Small intestine (tissue), 7 donors: ENCODE measurements at regions not wholly inside any gene's neighbourhood (a gene's known extent, or its start where the extent isn't known, plus 50 kb on each side); places are given as distances from the start of the nearest gene placed in this dataset.

ENCODE experiments used
- DNase-seq, 2 donors: peaks; one replicate each; pipeline versions ENCODE4 v3.0.0 to v3.0.0-alpha.2; 2013
- FAIRE-seq: peaks from 2 replicates; lab custom pipeline; 2012; peaks lifted over from hg19 to GRCh38; lab: Jason Lieb, UNC
- H3K27ac ChIP-seq, 3 donors: one replicate each; pipeline ENCODE4 v1.5.1; 2013; ENCODE audit warnings: low read length in 2 of 3, mild to moderate bottlenecking in 2 of 3, control low read depth in 1 of 3, inconsistent platforms in 1 of 3, low read depth in 1 of 3, moderate library complexity in 1 of 3
- H3K27me3 ChIP-seq, 3 donors: one replicate each; pipeline ENCODE4 v1.6.1; 2013; ENCODE audit warnings: low read length in 3 of 3, inconsistent platforms in 1 of 3; ENCODE audit not compliant: control insufficient read depth in 3 of 3, insufficient read depth in 3 of 3
- H3K36me3 ChIP-seq, 3 donors: one replicate each; pipeline ENCODE4 v1.6.1; 2013; ENCODE audit warnings: low read length in 3 of 3, inconsistent platforms in 1 of 3, low read depth in 1 of 3, mild to moderate bottlenecking in 1 of 3, moderate library complexity in 1 of 3; ENCODE audit not compliant: control insufficient read depth in 3 of 3, insufficient read depth in 2 of 3
- H3K4me1 ChIP-seq, 3 donors: one replicate each; pipeline ENCODE4 v1.6.1; 2013; ENCODE audit warnings: low read length in 2 of 3, inconsistent platforms in 1 of 3, low read depth in 1 of 3, mild to moderate bottlenecking in 1 of 3, moderate library complexity in 1 of 3; ENCODE audit not compliant: control insufficient read depth in 3 of 3, insufficient read depth in 2 of 3
- H3K4me3 ChIP-seq, 3 donors: one replicate each; pipeline ENCODE4 v1.5.1; 2013; ENCODE audit warnings: low read length in 3 of 3, control low read depth in 1 of 3, inconsistent platforms in 1 of 3, low read depth in 1 of 3, mild to moderate bottlenecking in 1 of 3, moderate library complexity in 1 of 3
- H3K9me3 ChIP-seq, 2 donors: one replicate each; pipeline ENCODE4 v1.6.1; 2013; ENCODE audit warnings: low read depth in 1 of 2, low read length in 1 of 2; ENCODE audit not compliant: control insufficient read depth in 2 of 2, insufficient read depth in 1 of 2
- WGBS, 3 donors: extraction: QIAGEN DNeasy Blood & Tissue Kit; methylation state at CpG; one replicate each; pipeline ENCODE4 v1.1.7; 2013; 5-methylcytosine and 5-hydroxymethylcytosine counted together
- donor health status: healthy with polysubstance abuse.
- donor health status: control.
- donor health status: control.
- donor health status: Bipolar disorder and iron deficiency.
- donor health status: healthy.

GRCh38 chr20:22890594-22891300, 144.4 kb upstream of the SSTR4 start:
- DNase-seq (no peak), FAIRE-seq (no peak)
- Histone ChIP-seq H3K4me3 (no peak overlapping the region), H3K27me3 (no peaks in the 10 kb centered on the region), H3K36me3 (no peaks in the 10 kb centered on the region), H3K27ac (no peak overlapping the region), H3K4me1 (no peaks in the 10 kb centered on the region), H3K9me3 (no peaks in the 10 kb centered on the region)
- WGBS, 3 donors, result 78 to 80% (median 79%) methylated on average over 5 of the region's 5 CpGs

GRCh38 chr20:22901164-22901563, 133.9 kb upstream of the SSTR4 start:
- FAIRE-seq (no peak), DNase-seq (no peak)
- Histone ChIP-seq H3K27ac (no peak overlapping the region), H3K9me3 (no peaks in the 10 kb centered on the region), H3K27me3 (no peaks in the 10 kb centered on the region), H3K4me1 (no peaks in the 10 kb centered on the region), H3K36me3 (no peaks in the 10 kb centered on the region), H3K4me3 (no peak overlapping the region)

GRCh38 chr20:22901921-22902320, 133.2 kb upstream of the SSTR4 start:
- WGBS, 3 donors, result 51 to 70% (median 54%) methylated on average over 2 of the region's 2 CpGs
- H3K27ac ChIP-seq, result no peak overlapping the region
- no peaks in the 10 kb centered on the region for H3K4me1 ChIP-seq
- DNase-seq (no peak), FAIRE-seq (no peak)
- no peaks in the 10 kb centered on the region for H3K9me3 ChIP-seq
- H3K4me3 ChIP-seq, result no peak overlapping the region
- H3K36me3 ChIP-seq, result no peaks in the 10 kb centered on the region
- no peaks in the 10 kb centered on the region for H3K27me3 ChIP-seq

GRCh38 chr20:22904386-22904785, 130.7 kb upstream of the SSTR4 start:
- Histone ChIP-seq H3K27ac (no peak overlapping the region), H3K27me3 (no peaks in the 10 kb centered on the region), H3K4me1 (no peaks in the 10 kb centered on the region), H3K9me3 (no peaks in the 10 kb centered on the region), H3K4me3 (no peak overlapping the region), H3K36me3 (no peaks in the 10 kb centered on the region)
- 64 to 77% (median 66%) methylated on average over 2 of the region's 2 CpGs for WGBS, 3 donors
- no peak for FAIRE-seq
- no peak for DNase-seq

GRCh38 chr20:22904905-22905304, 130.2 kb upstream of the SSTR4 start:
- no peaks in the 10 kb centered on the region for H3K36me3 ChIP-seq
- no peak for DNase-seq
- no peaks in the 10 kb centered on the region for H3K4me1 ChIP-seq
- no peaks in the 10 kb centered on the region for H3K9me3 ChIP-seq
- no peak overlapping the region for H3K27ac ChIP-seq
- WGBS, 3 donors, result 85 to 92% (median 90%) methylated on average over 2 of the region's 2 CpGs
- H3K4me3 ChIP-seq, result no peak overlapping the region
- FAIRE-seq, result no peak
- H3K27me3 ChIP-seq, result no peaks in the 10 kb centered on the region

GRCh38 chr20:22905658-22906057, 129.5 kb upstream of the SSTR4 start:
- no peak for DNase-seq
- no peaks in the 10 kb centered on the region for H3K27me3 ChIP-seq
- no peak for FAIRE-seq
- no peaks in the 10 kb centered on the region for H3K4me1 ChIP-seq
- no peaks in the 10 kb centered on the region for H3K9me3 ChIP-seq
- H3K4me3 ChIP-seq, result no peak overlapping the region
- WGBS, 3 donors, result 41 to 70% (median 59%) methylated on average over 10 of the region's 10 CpGs
- no peaks in the 10 kb centered on the region for H3K36me3 ChIP-seq
- H3K27ac ChIP-seq, result no peak overlapping the region

- no peaks in the 10 kb centered on the region for H3K27me3 ChIP-seq
- H3K27ac ChIP-seq, result no peak overlapping the region
- H3K4me1 ChIP-seq, result no peaks in the 10 kb centered on the region
- no peaks in the 10 kb centered on the region for H3K36me3 ChIP-seq
- FAIRE-seq (no peak), DNase-seq (no peak)
- 60 to 73% (median 67%) methylated on average over 3 of the region's 3 CpGs for WGBS, 3 donors
- H3K4me3 ChIP-seq, result no peak overlapping the region
- no peaks in the 10 kb centered on the region for H3K9me3 ChIP-seq
Observed at GRCh38 chr20:22908437-22908836, 126.7 kb upstream of the SSTR4 start.

- WGBS, 3 donors, result 31 to 68% (median 33%) methylated on average over 3 of the region's 3 CpGs
Observed at GRCh38 chr20:22908944-22909343, 126.2 kb upstream of the SSTR4 start.

GRCh38 chr20:22909436-22909835, 125.7 kb upstream of the SSTR4 start:
- H3K27ac ChIP-seq, result no peak overlapping the region
- FAIRE-seq, result no peak
- no peak overlapping the region for H3K4me3 ChIP-seq
- H3K36me3 ChIP-seq, result no peaks in the 10 kb centered on the region
- DNase-seq, result no peak
- H3K27me3 ChIP-seq, result no peaks in the 10 kb centered on the region
- H3K9me3 ChIP-seq, result no peaks in the 10 kb centered on the region
- no peaks in the 10 kb centered on the region for H3K4me1 ChIP-seq

More at GRCh38 chr20:22908944-22909343, 126.2 kb upstream of the SSTR4 start:
- Histone ChIP-seq H3K4me1 (no peaks in the 10 kb centered on the region), H3K27ac (no peak overlapping the region), H3K27me3 (no peaks in the 10 kb centered on the region), H3K4me3 (no peak overlapping the region), H3K9me3 (no peaks in the 10 kb centered on the region), H3K36me3 (no peaks in the 10 kb centered on the region)
- no peak for FAIRE-seq
- DNase-seq, result no peak
